ENCODE measurements at regions not wholly inside any gene's neighbourhood (a gene's known extent, or its start where the extent isn't known, plus 50 kb on each side); places are given as distances from the start of the nearest gene placed in this dataset.
A peak's percentile ranks its signal among the peaks of the same experiment; 100 is the strongest.
"Not testable (repeated sequence)": the region's sequence is repeated elsewhere in the genome, so short reads cannot be mapped to it uniquely, and the experiment has no call there.

GRCh38 chr12:46617167-46617566, 208.6 kb downstream of the SLC38A4 start:
- DNase-seq: no peak

GRCh38 chr12:46610754-46611153, 215.0 kb downstream of the SLC38A4 start:
- DNase-seq: no peak

- no peak for DNase-seq
Measured at GRCh38 chr12:46609674-46610073, 216.1 kb downstream of the SLC38A4 start.

- DNase-seq: no peak
Measured at GRCh38 chr12:46609273-46609623, 216.5 kb downstream of the SLC38A4 start.

GRCh38 chr12:46608431-46609272, 217.1 kb downstream of the SLC38A4 start:
- no peak for DNase-seq

GRCh38 chr12:46604684-46605083, 221.1 kb downstream of the SLC38A4 start:
- no peak for DNase-seq

- DNase-seq: no peak
Measured at GRCh38 chr12:46603776-46604456, 221.9 kb downstream of the SLC38A4 start.

GRCh38 chr12:46602474-46602873, 223.3 kb downstream of the SLC38A4 start:
- no peak for DNase-seq

GRCh38 chr12:46590991-46591703, 218.6 kb upstream of the SLC38A2 start:
- DNase-seq: no peak

GRCh38 chr12:46585854-46586621, 213.5 kb upstream of the SLC38A2 start:
- peak; percentile 82 for DNase-seq

GRCh38 chr12:46584098-46584497, 211.5 kb upstream of the SLC38A2 start:
- not testable (repeated sequence) for DNase-seq

GRCh38 chr12:46581990-46582389, 209.4 kb upstream of the SLC38A2 start:
- not testable (repeated sequence) for DNase-seq

- DNase-seq: no peak
Measured at GRCh38 chr12:46580445-46580844, 207.9 kb upstream of the SLC38A2 start.

GRCh38 chr12:46579474-46579873, 206.9 kb upstream of the SLC38A2 start:
- no peak for DNase-seq

- DNase-seq: no peak
Measured at GRCh38 chr12:46578190-46578982, 205.8 kb upstream of the SLC38A2 start.

- DNase-seq: no peak
Measured at GRCh38 chr12:46577063-46577776, 204.6 kb upstream of the SLC38A2 start.

- DNase-seq: no peak
Measured at GRCh38 chr12:46574847-46575246, 202.3 kb upstream of the SLC38A2 start.

GRCh38 chr12:46573347-46573658, 200.7 kb upstream of the SLC38A2 start:
- DNase-seq: no peak

GRCh38 chr12:46572644-46573346, 200.2 kb upstream of the SLC38A2 start:
- DNase-seq: no peak

GRCh38 chr12:46571608-46572007, 199.0 kb upstream of the SLC38A2 start:
- DNase-seq: no peak
